PC-9 (cell line): ENCODE measurements at regions not wholly inside any gene's neighbourhood (a gene's known extent, or its start where the extent isn't known, plus 50 kb on each side); places are given as distances from the start of the nearest gene placed in this dataset.

ENCODE experiments used
- BruUV-seq: library from RNA; stranded (reverse); fragments of 400-500 nt; replicated peaks from 2 replicates; lab custom pipeline; 2021; lab: Mats Ljungman, UMichigan
- CTCF ChIA-PET: fragments of 300-600 bp; sonication (Branson Sonifier 250); formaldehyde crosslinking; loops from one replicate; lab custom pipeline; 2022; ENCODE audit warnings: antibody characterized with exemption; lab: Charles Lee
- POLR2A ChIA-PET: fragments of 300-600 bp; sonication (Branson Sonifier 250); formaldehyde crosslinking; loops from one replicate; lab custom pipeline; 2022; ENCODE audit warnings: antibody characterized with exemption; ENCODE audit not compliant: unreplicated experiment; lab: Charles Lee
- DNase-seq, 2 experiments: peaks; one replicate each; pipeline versions ENCODE4 v3.0.0 to v3.0.0-alpha.2; 2015 to 2022; ENCODE audit warnings: mixed read lengths in 1 of 2
- H2AFZ ChIP-seq: fragments of 200-600 bp; sonication (generic); 2 replicates; pipeline ENCODE4 v1.8.1; 2017; ENCODE audit warnings: antibody characterized with exemption
- H3F3A ChIP-seq: fragments of 200-600 bp; sonication (generic); 2 replicates; pipeline ENCODE4 v1.8.1; 2017; ENCODE audit warnings: antibody characterized with exemption, mild to moderate bottlenecking, low read depth; ENCODE audit not compliant: insufficient read depth
- H3K27ac ChIP-seq: fragments of 200-600 bp; sonication (generic); 2 replicates; pipeline ENCODE4 v1.6.1; 2016; ENCODE audit warnings: mixed run types
- H3K27me3 ChIP-seq: fragments of 200-600 bp; sonication (generic); 2 replicates; pipeline ENCODE4 v1.6.1; 2016; ENCODE audit warnings: low read depth, mixed run types; ENCODE audit not compliant: insufficient read depth
- H3K36me3 ChIP-seq: fragments of 200-600 bp; sonication (generic); 2 replicates; pipeline ENCODE4 v1.6.1; 2016; ENCODE audit warnings: low read depth, mixed run types
- H3K4me1 ChIP-seq: fragments of 200-600 bp; sonication (generic); replicated peaks from 2 replicates; pipeline ENCODE4 v1.6.1; 2016; ENCODE audit warnings: mixed run types; ENCODE audit not compliant: insufficient read depth
- H3K4me2 ChIP-seq: fragments of 200-600 bp; sonication (generic); 2 replicates; pipeline ENCODE4 v1.6.1; 2017; ENCODE audit warnings: mixed run types
- H3K4me3 ChIP-seq: fragments of 200-600 bp; sonication (generic); 2 replicates; pipeline ENCODE4 v1.6.1; 2016; ENCODE audit warnings: mixed run types
- H3K79me2 ChIP-seq: fragments of 200-600 bp; sonication (generic); 2 replicates; pipeline ENCODE4 v1.6.1; 2017; ENCODE audit warnings: low read depth, mixed run types
- H3K9me2 ChIP-seq: fragments of 200-600 bp; sonication (generic); 2 replicates; pipeline ENCODE4 v1.8.1; 2017; ENCODE audit warnings: mild to moderate bottlenecking; ENCODE audit not compliant: insufficient read depth
- H3K9me3 ChIP-seq: fragments of 200-600 bp; sonication (generic); 2 replicates; pipeline ENCODE4 v1.8.1; 2016; ENCODE audit warnings: low read depth; ENCODE audit not compliant: insufficient read depth
- H4K20me1 ChIP-seq: fragments of 200-600 bp; sonication (generic); 2 replicates; pipeline ENCODE4 v1.8.1; 2017; ENCODE audit not compliant: insufficient read depth
- EZH2 ChIP-seq: fragments of 200-600 bp; sonication (generic); IDR thresholded peaks from 2 replicates; pipeline ENCODE4 v1.8.0; 2017; ENCODE audit warnings: antibody characterized with exemption, low read depth
- intact Hi-C: fragments of 100-400 bp; cut with micrococcal nuclease; formaldehyde crosslinking; loops from one replicate; pipeline ENCODE4 v1.10.0; 2022; ENCODE audit not compliant: unreplicated experiment
- TF ChIP-seq, protein P1 (sequence below): fragments of 200-600 bp; sonication (generic); conservative IDR thresholded peaks from 2 replicates; pipeline ENCODE4 v1.6.1; 2017; ENCODE audit warnings: mixed run types, antibody characterized with exemption, mild to moderate bottlenecking, moderate library complexity

DNA sequence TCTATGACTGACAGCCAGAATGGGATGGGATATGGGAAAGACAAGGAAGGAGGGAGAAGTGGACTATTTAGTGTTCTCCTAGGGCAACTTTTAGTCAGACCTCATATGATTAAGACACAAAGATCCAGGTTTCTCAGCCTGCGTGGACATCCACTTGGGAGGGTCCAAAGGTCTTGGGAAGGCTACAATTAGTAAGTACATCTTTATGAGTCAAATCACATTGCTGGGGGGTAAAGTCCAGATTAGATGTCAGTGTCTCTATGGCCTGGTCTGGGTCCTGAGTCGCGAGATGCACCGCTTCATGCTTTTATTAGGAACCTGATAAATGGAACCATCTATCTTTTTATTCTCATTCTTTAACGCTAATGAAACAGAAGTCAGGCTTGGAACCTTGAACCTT, 378.4 kb upstream of the ASIC2 start:
- no peak for TF ChIP-seq EZH2
- no peak overlapping the region for H3K4me3 ChIP-seq
- ChIA-PET CTCF (no interaction called here), POLR2A (no interaction called here)
- H2AFZ ChIP-seq, result no peak overlapping the region
- no peak overlapping the region for H3K27ac ChIP-seq
- no peaks in the 10 kb centered on the region; the same call in 1 of the 2 replicates for H3K9me3 ChIP-seq
- no peaks in the 10 kb centered on the region for H3K4me1 ChIP-seq
- no peaks in the 10 kb centered on the region for H3K9me2 ChIP-seq
- H3F3A ChIP-seq, result no peaks in the 10 kb centered on the region
- no peaks in the 10 kb centered on the region for H4K20me1 ChIP-seq
- no peak overlapping the region for H3K4me2 ChIP-seq
- H3K79me2 ChIP-seq, result no peaks in the 10 kb centered on the region
- H3K36me3 ChIP-seq, result no peaks in the 10 kb centered on the region
- H3K27me3 ChIP-seq, result no peaks in the 10 kb centered on the region
- no TSS peak for BruUV-seq
- DNase-seq, result no peak
- intact Hi-C loops, result loop anchor here (10.0 kb wide), 2 partner anchors 657 to 887 kb away; no protein-coding TSS in a partner anchor

DNA sequence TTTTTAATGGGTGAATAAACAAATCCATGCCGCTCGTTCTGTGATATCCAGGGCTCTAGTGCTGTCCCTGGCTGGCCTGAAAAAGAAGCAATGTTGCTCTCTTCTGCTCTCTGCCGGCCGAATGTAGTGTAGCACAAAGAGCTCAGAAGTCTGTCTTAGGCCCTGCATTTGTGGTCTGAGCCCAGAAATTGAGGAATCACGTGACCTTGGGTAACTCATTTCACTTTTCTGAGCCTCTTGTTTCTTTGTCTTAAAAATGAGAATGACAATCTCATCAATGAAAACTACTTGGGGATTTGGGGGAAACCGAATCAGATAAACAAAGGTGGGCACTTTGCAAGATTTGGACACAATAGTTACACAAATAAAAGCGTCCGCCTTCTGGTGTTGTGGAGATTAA, 381.6 kb upstream of the ASIC2 start:
- Histone ChIP-seq H3K9me3 (no peaks in the 10 kb centered on the region), H3K79me2 (no peaks in the 10 kb centered on the region), H2AFZ (no peak overlapping the region), H4K20me1 (no peaks in the 10 kb centered on the region), H3F3A (no peaks in the 10 kb centered on the region), H3K36me3 (no peaks in the 10 kb centered on the region), H3K4me2 (no peak overlapping the region), H3K4me1 (no peaks in the 10 kb centered on the region), H3K4me3 (no peak overlapping the region), H3K9me2 (no peaks in the 10 kb centered on the region), H3K27me3 (no peaks in the 10 kb centered on the region), H3K27ac (no peak overlapping the region)
- TF ChIP-seq, protein P1, sequence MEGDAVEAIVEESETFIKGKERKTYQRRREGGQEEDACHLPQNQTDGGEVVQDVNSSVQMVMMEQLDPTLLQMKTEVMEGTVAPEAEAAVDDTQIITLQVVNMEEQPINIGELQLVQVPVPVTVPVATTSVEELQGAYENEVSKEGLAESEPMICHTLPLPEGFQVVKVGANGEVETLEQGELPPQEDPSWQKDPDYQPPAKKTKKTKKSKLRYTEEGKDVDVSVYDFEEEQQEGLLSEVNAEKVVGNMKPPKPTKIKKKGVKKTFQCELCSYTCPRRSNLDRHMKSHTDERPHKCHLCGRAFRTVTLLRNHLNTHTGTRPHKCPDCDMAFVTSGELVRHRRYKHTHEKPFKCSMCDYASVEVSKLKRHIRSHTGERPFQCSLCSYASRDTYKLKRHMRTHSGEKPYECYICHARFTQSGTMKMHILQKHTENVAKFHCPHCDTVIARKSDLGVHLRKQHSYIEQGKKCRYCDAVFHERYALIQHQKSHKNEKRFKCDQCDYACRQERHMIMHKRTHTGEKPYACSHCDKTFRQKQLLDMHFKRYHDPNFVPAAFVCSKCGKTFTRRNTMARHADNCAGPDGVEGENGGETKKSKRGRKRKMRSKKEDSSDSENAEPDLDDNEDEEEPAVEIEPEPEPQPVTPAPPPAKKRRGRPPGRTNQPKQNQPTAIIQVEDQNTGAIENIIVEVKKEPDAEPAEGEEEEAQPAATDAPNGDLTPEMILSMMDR, result peak; percentile 73
- TF ChIP-seq EZH2, result no peak
- CTCF ChIA-PET, result interaction anchor here (0.6 kb wide), 1 partner anchor 17 kb away, joined by 6 read pairs; no protein-coding TSS in a partner anchor
- intact Hi-C loops, result loop anchor here (10.0 kb wide), 2 partner anchors 660 to 890 kb away; no protein-coding TSS in a partner anchor
- DNase-seq, result peak in 1 of 2 experiments; percentile 37
- BruUV-seq, result no TSS peak
- POLR2A ChIA-PET, result no interaction called here

- Histone ChIP-seq H3K27me3 (no peaks in the 10 kb centered on the region; the same call in 1 of the 2 replicates), H3K4me3 (no peak overlapping the region), H3K9me3 (no peaks in the 10 kb centered on the region), H3K9me2 (no peaks in the 10 kb centered on the region), H4K20me1 (no peaks in the 10 kb centered on the region), H2AFZ (no peak overlapping the region), H3F3A (no peaks in the 10 kb centered on the region), H3K4me2 (no peak overlapping the region), H3K36me3 (no peaks in the 10 kb centered on the region), H3K27ac (no peak overlapping the region), H3K79me2 (no peaks in the 10 kb centered on the region), H3K4me1 (no peaks in the 10 kb centered on the region)
- CTCF ChIA-PET, result no interaction called here
- no TSS peak for BruUV-seq
- DNase-seq, result no peak
- TF ChIP-seq, protein P1, result no peak
- TF ChIP-seq EZH2, result no peak
- POLR2A ChIA-PET, result no interaction called here
- intact Hi-C loops, result loop anchor here (10.0 kb wide), 2 partner anchors 662 to 892 kb away; no protein-coding TSS in a partner anchor
Measured at GRCh38 chr17:33676444-33676843, 383.3 kb upstream of the ASIC2 start.

DNA sequence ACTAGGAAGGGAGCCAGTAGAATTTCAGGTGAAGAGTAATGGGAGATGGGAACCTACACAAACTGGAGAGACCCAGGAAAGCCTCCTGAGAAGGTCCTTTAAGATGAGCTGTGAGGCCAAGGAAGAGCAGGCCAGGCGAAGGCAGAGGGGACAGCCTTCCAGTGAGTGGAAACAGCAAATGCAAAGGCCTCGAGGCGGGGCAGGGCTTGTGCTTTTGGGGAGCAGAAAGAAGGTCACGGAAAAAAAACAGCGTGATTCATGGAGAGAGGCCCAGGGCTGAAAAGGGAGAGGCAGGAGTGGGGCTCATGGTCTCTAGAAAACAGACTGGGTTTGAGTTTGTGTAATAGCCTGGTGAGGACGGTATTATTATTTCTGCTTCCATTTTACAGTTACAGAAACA, 386.5 kb upstream of the ASIC2 start:
- TF ChIP-seq, protein P1, result no peak
- no peak for TF ChIP-seq EZH2
- Histone ChIP-seq H3F3A (no peaks in the 10 kb centered on the region), H3K79me2 (no peaks in the 10 kb centered on the region), H3K9me3 (no peaks in the 10 kb centered on the region), H4K20me1 (no peaks in the 10 kb centered on the region), H2AFZ (no peak overlapping the region), H3K4me3 (no peak overlapping the region), H3K27ac (no peak overlapping the region), H3K4me1 (no peaks in the 10 kb centered on the region), H3K27me3 (peaks cover 9% of the 10 kb centered on the region; the same call in 1 of the 2 replicates), H3K4me2 (no peak overlapping the region), H3K36me3 (no peaks in the 10 kb centered on the region), H3K9me2 (no peaks in the 10 kb centered on the region)
- no peak for DNase-seq
- ChIA-PET POLR2A (no interaction called here), CTCF (no interaction called here)
- no TSS peak for BruUV-seq
- intact Hi-C loops, result loop anchor here (10.0 kb wide), 2 partner anchors 665 to 895 kb away; no protein-coding TSS in a partner anchor
